ENCODE measurements at regions not wholly inside any gene's neighbourhood (a gene's known extent, or its start where the extent isn't known, plus 50 kb on each side); places are given as distances from the start of the nearest gene placed in this dataset.

DNA sequence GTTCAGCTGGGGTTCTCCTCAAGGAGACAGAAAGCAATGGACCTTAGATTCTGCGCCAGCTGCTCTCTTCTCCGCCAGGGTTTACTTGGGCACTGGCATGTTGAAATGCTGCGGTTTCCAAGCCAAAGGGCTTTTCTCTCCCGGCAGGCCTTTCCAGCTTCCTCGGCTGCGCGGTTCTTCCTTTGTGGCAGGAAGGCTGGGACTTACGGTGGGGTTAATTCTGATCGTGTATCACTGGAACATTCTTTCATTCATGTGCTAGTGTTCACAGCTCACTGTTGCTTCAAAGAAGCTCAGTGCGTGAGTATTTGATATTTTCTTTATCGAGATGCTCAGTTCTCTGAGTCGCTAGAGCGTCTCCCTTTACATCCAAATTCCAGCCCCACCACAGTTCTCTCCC lies 723.2 kb downstream of the UQCRFS1 start:
- DNase-seq (ENCODE audit: low spot score) = no peak

DNA sequence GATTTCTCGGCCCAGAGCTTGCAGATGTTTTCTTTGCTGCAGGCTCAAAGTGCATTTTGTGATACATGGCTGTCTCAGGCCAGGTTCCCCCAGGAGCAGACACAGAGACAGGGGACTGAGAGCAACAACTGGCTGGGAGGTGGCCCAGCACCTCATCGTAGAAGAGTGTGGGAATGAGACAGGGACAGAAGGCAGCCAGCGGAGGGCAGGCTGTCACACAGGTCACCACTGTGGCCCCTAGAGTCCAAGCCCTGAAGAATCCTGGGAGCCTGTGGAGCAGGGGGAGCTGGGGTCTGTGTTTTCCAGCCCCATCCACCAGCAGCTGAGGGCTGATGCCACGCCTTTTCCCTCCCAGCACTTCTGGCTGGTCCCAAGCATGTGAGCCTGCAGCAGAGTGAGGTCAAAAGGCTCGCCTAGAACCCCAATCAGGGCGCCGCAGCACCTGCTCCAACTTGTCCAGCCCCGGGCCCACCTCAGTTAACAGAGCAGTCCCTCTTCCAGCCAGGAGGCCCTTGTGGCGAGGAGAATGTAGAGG lies 723.8 kb downstream of the UQCRFS1 start:
- DNase-seq (ENCODE audit: low spot score) = no peak

DNA sequence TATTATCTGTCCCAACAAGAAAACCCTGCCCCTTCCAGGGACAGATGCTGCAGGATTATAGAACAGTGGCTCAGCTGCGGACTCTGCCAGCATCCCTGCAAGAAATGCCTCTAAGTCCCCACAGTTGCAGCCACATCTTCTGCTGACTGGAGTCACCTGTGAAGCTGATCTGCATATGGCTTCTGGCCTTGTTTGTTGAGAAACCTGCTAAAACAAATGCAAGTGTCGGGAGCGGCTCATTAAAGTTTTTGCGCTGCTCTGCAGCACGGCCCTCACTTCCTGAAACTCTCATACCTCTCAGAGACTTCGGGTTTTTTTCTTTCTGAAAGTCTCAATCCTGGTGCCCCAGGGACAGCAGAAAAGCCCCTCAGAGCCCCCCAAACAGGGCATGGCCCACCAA lies 725.0 kb downstream of the UQCRFS1 start:
- no peak for DNase-seq (ENCODE audit: low spot score)

DNA sequence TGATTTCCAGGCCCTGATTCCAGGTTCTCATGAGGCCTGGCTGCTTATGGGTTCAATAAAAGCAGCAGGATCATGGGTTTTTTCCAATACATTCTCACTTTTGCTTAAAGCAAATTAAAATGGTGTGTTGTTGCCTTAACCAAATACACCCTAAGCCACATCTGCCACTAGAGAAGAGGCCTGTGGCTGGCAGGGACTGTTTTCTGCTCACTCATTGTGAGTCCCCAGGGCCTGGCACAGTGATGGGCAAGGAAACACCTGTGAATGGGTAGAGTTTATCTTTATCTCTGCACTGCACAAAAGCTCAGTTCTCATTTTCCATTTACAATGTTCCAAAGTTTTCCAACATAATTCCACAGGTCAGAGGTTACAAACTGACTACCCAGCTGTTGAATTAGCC lies 726.0 kb downstream of the UQCRFS1 start:
- no peak for DNase-seq (ENCODE audit: low spot score)

DNA sequence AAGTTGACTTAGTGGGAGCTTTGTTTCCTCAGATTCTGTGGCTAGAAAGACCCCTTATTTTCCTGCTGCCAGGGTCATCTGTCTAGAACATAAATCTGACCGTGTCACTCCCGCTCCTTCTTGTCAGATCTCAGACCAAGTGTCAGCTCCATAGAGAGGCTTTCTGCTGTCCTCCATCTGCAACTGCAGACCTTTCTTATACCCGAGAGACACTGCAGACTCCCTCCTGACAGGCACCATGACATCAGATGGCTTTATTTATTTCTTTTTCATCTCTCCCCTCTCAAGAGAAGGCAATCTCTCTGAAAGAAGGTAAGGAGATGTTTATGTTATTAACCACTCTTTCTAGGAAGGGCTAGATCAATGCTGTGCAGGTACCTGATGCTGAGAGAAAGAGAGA lies 726.5 kb downstream of the UQCRFS1 start:
- no peak for DNase-seq (ENCODE audit: low spot score)

DNA sequence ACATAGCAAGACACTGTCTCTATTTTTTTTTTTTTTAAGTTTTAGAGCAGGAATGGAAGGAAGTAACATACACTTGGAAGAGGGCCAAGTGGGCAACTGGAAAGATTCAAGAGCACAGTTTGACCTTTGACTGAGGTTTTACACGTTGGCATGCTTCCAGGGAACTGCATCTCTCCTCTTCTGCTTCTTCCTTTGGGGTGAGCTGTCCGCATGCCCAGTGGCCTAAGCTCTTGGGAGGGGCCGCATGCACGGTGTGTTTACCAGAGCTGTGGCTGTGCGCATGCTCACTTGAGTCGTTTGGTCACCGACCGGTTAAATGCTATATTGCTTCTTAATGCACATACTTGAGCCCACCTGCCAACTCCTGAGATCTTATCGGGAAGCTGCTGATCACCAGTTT lies 727.7 kb downstream of the UQCRFS1 start:
- no peak for DNase-seq (ENCODE audit: low spot score)

DNA sequence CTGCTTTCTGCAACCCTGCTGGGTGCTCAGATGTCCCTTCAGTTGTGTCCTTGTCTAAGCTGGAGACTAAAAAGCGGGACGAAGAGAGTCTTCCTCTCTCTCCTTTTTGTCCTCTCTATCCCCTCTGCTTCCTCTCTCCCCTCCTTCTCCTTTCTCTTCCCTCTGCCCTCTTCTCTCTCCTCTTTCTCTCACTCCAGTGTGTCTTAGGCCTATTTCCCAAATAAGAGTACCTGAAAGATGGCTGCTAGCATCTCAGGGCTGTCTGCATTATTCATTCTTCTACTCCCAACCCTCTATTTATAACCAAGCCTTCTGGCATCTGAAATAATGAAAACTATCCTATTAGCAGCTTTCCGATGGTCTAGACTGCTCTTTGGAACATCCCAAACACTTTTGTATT lies 729.8 kb downstream of the UQCRFS1 start:
- DNase-seq (ENCODE audit: low spot score) = no peak

DNA sequence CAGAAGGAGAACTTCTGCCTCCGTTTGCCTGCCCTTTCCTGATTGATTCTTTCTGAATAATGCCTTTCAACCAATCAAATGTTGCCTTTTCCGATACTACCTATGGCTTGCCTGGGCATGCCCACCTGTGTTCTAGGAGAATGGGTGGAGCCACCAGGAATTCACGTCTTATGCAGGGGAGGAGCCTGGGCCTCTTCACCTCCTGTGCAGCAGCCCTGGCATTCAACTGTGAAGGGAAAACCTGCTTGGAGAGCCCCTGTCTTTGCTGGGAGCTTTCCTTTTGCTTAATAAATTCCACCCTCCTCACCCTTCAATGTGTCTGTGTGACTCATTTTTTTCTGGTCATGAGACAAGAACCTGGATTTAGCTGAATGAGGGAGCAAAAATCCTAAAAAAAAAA lies 730.7 kb downstream of the UQCRFS1 start:
- no peak for DNase-seq (ENCODE audit: low spot score)

DNA sequence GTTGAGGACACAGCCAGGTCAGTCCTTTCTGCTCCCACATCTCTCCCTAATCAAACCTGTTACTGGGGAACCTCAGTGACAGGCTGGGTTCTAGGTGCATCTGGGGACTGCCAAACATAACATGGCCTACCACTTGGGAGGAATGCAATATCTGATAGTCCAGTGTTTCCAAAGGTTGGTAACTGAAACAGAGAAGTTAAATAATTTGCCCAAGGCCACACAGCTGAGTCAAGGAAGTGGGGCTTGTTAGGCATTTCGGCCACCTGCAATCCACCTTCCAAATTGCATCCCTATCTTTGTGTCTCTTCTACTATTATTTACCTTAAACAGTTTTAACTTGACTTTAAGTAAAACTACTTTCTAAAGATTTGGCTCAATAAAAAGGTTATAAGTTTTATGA lies 731.3 kb downstream of the UQCRFS1 start:
- no peak for DNase-seq (ENCODE audit: low spot score)

DNA sequence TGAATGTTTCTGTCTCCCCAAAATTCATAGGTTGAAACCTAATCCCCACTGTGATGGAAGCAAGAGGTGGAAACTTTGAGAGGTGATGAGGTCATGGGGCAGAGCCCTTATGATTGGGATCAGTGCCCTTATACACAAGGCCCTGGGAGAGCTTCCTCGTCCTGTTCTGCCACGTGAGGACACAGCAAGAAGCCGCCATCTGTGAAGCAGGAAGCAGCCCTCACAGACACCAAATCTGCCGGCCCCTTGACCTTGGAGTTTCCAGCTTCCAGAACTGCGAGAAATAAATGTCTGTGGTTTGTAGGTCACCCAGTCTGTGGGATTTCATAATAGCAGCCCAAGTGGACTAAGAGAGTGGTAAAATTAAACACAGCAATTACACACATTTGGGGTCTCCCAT lies 737.4 kb downstream of the UQCRFS1 start:
- DNase-seq (ENCODE audit: low spot score) = no peak

DNA sequence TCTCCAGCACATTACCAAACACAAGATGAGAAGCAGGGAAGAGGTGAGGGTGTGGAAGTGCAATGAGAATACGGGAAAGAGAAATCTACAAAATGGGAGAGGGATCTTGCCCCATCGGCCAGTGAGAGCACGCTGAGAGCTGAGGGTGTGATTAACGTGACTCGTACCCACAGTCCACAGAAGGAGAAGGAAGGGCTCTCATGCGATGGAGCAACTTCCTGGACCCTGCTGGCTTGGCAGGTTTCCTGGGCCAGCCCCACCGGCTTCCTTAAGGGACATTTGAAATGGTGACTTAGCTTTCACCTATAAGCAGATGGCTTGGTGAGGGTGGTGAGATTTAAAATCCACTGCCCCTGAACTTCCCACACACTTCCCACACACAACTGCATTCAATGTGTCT lies 740.1 kb downstream of the UQCRFS1 start:
- no peak for DNase-seq (ENCODE audit: low spot score)

DNA sequence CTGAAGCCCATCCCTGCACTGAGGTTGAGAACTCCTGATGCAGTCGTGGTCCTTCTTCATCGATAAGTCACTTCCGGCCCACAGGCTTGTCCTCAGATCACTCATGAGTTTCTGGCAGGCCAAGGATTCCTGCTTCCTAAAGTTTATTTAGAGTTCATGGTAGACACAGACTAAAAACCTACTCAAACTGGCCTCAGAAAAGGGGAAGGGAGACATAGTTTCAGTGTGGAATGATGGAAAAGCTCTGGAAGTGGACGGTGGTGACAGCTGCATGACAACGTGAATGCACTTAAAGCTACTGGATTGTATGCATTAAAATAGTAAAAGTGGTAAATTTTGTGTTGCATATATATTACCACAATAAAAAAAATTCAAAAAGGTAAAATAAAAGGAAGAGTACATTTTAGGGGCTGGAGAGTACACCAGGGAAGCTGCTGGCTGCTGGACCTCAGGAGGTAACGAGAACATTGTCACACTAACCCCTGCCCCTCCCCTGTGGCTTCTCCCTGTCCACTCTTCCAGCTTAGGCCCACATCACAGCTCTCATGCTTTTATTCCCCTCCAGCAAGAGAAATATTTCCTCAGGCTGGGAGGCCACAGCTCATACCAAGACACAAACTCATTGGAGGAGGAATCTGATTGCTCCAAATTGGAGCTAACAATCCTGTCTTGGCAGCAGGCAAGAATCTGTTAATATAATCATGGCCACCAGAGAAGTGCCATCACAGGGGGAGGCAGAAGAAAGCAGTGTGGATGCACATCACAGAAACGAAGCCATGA lies 741.0 kb downstream of the UQCRFS1 start:
- no peak for DNase-seq (ENCODE audit: low spot score)

DNA sequence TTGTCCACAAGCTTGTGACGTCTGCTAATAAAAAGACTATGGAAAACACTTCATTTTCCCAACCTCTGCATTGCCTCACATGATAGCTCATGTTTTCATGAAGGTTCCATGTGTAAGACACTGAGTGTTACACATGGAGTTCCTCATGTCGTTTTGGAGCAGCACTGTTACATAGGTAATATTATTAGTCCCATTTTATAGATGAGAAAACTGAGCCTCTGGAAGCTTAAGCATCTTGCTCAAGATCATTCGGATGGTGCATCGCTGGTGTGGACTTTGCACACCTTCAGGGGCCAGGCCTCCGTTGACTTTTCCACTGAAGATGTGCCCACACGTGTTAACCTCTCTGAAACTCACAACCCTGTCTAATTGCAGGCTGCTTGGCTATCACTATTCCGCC lies 743.4 kb downstream of the UQCRFS1 start:
- no peak for DNase-seq (ENCODE audit: low spot score)

DNA sequence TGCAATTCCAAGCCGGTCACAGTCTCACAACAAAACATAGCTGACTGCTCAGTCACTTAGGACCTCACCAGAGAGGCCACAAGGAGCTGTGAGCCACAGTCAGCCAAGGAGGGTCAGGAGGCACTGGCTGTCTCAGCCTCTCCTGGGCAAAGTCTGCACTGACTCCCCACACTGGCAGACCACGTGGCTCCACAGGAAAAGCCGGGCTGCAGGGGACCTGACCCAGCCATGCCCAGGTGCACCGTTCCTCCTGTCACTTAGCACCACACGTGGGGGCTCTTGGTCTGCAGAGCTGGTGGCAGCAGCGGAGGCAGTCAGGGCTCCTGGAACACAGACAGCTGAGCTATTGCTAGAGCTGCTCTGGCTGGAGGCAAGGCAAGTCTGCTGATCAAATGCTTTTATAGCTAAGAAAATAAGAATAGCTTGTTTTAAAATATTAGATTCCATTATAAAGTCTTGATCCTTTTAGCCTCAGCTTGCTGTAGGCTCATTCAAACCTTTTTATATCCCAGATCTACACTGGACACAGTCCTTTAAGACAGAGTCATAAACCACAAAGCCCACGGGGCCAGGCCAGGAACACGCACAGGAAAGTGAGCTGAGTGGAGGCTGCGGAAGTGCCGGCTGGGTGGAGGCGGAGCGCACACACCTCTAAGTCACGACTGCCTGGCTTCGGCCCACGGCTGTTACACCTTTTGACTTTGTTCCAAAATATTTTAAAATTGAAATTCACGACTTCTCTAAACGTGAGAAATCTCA lies 744.1 kb downstream of the UQCRFS1 start:
- no peak for DNase-seq (ENCODE audit: low spot score)

DNA sequence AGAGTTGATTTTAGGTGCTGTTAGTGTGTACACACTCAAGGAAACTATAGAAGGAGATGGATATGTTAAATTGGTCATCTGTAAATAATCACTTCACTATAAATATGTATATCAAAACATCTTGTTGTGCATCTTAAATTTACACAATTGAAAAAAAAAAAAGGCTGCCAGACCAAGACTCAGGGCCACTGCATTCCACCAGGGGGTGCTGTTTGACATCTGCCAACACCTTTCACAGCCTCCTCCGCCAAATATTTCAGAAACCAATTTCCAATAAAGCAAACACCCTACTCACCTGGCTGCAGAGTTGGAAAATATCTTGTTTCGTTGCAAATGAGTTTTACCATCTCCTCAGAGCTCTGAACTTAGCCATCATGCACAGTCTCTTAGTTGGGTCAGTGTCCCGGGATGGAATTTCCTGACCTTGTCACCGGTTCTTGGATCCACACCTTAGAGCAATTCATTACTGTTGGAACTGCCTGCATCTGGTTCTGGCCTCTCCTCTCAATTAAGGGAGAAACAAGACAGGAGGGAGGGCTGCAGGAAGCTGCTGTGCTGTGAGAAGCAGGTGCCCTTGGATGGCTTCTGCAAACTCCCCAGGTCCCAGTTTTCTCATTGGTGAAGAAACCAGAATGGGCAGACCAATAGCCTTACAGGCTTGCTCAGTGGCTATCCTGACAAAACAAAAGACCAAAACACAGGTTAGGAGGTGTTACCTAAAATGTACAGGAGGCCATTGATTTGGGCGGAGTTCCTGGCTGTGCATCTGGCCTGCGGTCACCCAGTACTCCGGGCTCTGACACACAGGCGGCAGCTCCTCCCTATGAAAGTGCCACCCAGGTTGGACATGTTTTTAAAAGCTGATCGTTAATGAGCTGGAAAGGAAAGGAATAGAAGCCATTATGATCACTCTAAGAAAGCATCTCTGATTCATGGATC lies 746.6 kb downstream of the UQCRFS1 start:
- no peak for DNase-seq (ENCODE audit: low spot score)

DNA sequence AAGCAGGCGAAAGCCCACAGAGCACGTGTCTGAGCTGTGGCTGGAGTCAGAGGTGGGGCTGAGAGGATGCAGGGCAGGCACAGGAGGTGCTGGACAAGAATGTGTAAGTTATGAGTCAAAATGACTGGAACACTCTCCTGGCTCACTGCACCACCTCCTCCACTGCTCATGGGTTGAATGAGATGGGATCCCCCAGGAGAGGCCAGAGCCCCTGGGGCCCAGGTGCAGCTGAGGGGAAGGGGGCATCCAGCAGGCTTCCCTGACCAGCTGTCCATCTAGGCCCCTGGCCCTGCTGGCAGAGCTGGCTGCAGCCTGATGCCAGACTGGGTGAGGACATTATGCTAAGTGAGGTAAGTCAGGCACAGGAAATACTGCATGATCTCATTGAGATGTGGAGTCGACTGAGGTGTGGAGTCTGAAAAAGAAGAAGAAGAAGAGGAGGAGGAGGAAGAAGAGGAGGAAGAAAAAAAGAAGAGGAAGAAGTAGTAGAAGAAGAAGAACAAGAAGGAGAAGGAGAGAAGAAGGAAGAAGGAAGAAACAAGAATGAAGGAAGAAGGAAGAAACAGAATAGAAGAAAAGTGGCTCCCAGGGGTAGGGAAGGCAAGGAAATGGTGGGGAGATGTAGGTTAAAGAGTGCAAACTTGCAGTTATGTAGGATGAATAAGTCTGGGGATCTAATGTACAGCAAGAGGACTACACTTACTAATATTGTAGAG lies 747.4 kb downstream of the UQCRFS1 start:
- no peak for DNase-seq (ENCODE audit: low spot score)

DNA sequence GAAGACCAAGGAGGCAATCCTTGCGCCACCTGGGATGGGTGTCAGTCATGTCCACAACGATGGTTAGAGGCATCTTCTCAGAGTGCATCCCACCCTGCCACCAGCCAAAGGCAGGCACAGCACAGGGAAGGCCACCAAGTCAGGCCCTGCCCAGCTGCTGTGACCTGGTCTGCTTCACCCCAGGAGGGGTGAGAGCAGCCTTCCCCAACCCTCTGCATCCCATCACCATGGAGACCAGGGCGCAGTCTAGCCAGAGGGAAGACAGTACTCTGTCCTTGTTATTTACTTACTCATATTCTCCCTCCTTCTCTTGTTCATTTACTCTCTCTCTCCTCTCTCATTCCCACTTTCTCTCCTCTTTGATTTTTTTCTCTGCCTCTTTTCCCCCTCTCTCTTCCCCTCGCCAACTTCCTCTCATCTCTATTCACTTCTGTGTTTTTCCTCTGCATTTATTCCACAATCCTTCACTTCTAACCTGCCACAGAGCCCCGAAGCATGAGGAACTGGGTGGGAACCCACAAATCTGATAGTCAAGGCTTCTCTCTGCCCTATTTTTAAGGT lies 749.4 kb downstream of the UQCRFS1 start:
- no peak for DNase-seq (ENCODE audit: low spot score)

DNA sequence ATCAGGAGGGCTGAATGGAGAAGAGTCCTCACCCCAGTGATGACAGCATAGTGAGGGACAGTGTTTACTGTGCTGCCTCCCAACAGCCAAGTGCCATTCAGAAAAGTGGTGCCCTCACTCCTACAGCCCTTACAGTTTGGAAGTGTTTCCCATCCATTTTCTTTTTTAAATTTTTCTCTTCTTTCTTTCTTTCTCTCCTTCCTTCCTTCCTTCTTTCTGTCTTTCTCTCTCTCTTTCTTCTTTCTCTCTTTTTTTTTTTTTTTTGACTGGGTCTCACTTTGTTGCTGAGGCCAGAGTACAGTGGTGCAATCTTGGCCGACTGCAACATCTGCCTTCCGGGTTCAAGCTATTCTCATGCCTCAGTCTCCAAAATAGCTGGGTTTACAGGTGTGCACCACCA lies 755.3 kb downstream of the UQCRFS1 start:
- DNase-seq (ENCODE audit: low spot score) = no peak

DNA sequence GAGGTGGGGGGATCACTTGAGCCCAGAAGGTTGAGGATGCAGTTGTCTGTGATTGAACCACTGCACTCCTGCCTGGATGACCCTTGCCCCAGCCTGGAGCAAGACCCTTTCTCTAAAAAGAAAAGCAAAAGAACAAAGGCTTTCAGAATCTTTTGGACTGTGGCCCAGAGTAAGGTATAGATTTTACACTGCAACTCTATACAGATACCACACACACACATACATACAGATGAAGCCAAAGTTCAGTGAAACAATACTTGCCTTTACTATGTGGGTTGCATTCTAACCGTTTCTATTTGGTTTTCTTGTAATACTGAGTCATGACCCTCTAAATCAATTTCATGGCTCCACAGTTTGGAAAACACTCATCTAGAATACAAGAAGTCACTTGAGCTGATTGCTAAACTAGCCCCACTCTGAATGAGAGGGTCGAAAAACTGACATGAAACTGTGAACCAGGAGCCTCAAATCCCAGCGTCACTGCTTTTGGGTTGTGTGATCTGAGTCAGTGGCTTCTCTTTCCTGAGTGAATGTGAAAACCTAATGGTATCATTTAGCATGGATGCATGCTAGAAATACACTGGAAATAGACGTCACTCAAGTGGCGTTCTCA lies 756.1 kb downstream of the UQCRFS1 start:
- no peak for DNase-seq (ENCODE audit: low spot score)

DNA sequence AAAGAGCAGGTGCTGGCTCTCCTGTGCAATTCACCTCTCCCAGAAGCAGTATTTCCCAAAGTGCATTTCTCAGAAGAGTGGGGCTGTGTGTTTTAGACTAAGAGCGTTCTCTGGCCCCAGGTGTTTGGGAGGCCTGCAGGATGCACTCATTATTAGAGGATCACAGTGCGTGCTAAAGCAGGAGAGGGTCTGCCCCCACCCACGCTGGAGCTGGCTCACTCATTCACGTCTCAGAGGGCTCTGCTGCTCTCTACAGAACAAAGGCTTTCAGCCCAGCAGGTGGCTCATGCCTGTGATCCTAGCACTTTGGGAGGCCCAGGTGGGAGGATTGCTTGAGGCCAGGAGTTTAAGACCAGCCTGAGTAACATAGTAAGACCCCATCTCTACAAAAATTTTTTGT lies 756.7 kb downstream of the UQCRFS1 start:
- DNase-seq (ENCODE audit: low spot score) = no peak
